Mammary epithelial cell (primary cell): ENCODE measurements at regions not wholly inside any gene's neighbourhood (a gene's known extent, or its start where the extent isn't known, plus 50 kb on each side); places are given as distances from the start of the nearest gene placed in this dataset.

ENCODE experiments used
- EZH2 ChIP-seq: IDR thresholded peaks from 2 replicates; pipeline ENCODE4 v1.6.1; 2012; ENCODE audit warnings: low read length, inconsistent platforms, borderline replicate concordance
- TF ChIP-seq, protein P1 (sequence below), 2 donors: IDR thresholded peaks in 1 of 2; conservative IDR thresholded peaks in 1 of 2; 2 replicates each; pipeline ENCODE4 v1.5.1; 2011 to 2012; ENCODE audit warnings: inconsistent platforms in 2 of 2, low read length in 2 of 2, mild to moderate bottlenecking in 2 of 2, control low read depth in 1 of 2, low read depth in 1 of 2; ENCODE audit not compliant: insufficient read depth in 1 of 2; ENCODE audit errors: extremely low read depth in 1 of 2

DNA sequence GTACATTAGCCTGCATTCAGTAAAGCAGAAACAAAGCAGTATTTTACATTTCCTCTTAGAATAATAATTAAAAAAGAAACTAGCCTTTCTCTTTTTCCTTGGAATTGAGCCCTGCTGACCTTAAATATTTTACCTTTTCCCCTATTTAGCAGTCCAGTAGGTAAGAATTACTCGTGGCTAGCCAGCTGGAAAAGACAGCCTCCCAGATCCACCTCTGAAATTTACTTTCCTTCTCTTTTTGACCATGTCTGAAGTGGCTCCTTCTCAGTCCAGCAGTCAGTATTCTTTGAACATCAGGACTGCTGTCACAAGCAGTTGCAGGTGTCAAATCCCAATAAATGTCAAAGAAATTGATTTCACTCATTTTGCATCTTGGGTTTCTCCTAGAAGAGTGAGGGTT is 311.5 kb upstream of the DCBLD2 start:
- TF ChIP-seq, protein P1, sequence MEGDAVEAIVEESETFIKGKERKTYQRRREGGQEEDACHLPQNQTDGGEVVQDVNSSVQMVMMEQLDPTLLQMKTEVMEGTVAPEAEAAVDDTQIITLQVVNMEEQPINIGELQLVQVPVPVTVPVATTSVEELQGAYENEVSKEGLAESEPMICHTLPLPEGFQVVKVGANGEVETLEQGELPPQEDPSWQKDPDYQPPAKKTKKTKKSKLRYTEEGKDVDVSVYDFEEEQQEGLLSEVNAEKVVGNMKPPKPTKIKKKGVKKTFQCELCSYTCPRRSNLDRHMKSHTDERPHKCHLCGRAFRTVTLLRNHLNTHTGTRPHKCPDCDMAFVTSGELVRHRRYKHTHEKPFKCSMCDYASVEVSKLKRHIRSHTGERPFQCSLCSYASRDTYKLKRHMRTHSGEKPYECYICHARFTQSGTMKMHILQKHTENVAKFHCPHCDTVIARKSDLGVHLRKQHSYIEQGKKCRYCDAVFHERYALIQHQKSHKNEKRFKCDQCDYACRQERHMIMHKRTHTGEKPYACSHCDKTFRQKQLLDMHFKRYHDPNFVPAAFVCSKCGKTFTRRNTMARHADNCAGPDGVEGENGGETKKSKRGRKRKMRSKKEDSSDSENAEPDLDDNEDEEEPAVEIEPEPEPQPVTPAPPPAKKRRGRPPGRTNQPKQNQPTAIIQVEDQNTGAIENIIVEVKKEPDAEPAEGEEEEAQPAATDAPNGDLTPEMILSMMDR (conservative IDR thresholded peaks at IDR 0.05 in 1 of 2, IDR thresholded peaks at IDR 0.05 in 1 of 2; ENCODE audit: extremely low read depth in 1 of 2, insufficient read depth in 1 of 2, low read depth in 1 of 2, low read length in 2 of 2), result no peak
- no peak for TF ChIP-seq EZH2
